Kidney epithelial cell (primary cell): ENCODE measurements at regions not wholly inside any gene's neighbourhood (a gene's known extent, or its start where the extent isn't known, plus 50 kb on each side); places are given as distances from the start of the nearest gene placed in this dataset.

Experiments
- DNase-seq: peaks from one replicate; pipeline ENCODE4 v3.0.0-alpha.2; 2010; ENCODE audit warnings: low read depth
- H3K27me3 ChIP-seq: 2 replicates; pipeline ENCODE4 v1.6.0; 2011; ENCODE audit warnings: low read length; ENCODE audit not compliant: control insufficient read depth, insufficient read depth
- H3K36me3 ChIP-seq: 2 replicates; pipeline ENCODE4 v1.5.1; 2011; ENCODE audit warnings: low read length; ENCODE audit not compliant: control insufficient read depth, insufficient read depth
- H3K4me3 ChIP-seq: 2 replicates; pipeline ENCODE4 v1.5.1; 2011; ENCODE audit warnings: low read depth, mild to moderate bottlenecking, control low read depth, low read length
- CTCF ChIP-seq: IDR thresholded peaks from 2 replicates; pipeline ENCODE4 v1.5.1; 2011; ENCODE audit warnings: mild to moderate bottlenecking, moderate library complexity, low read length, control low read depth, inconsistent platforms; ENCODE audit not compliant: insufficient read depth, poor library complexity, severe bottlenecking

- no peak for DNase-seq
- no peak overlapping the region for H3K4me3 ChIP-seq
- H3K36me3 ChIP-seq = no peaks in the 10 kb centered on the region
- H3K27me3 ChIP-seq = no peaks in the 10 kb centered on the region
- no peak for TF ChIP-seq CTCF
These were observed 152.2 kb upstream of the E2F8 start for GRCh38 chr11:19392847-19393518.

GRCh38 chr11:19392321-19392720, 151.6 kb upstream of the E2F8 start:
- no peak for TF ChIP-seq CTCF
- no peaks in the 10 kb centered on the region for H3K36me3 ChIP-seq
- H3K4me3 ChIP-seq = no peak overlapping the region
- H3K27me3 ChIP-seq = no peaks in the 10 kb centered on the region
- no peak for DNase-seq

GRCh38 chr11:19391652-19392051, 150.9 kb upstream of the E2F8 start:
- H3K36me3 ChIP-seq = no peaks in the 10 kb centered on the region
- TF ChIP-seq CTCF = no peak

GRCh38 chr11:19391026-19391425, 150.3 kb upstream of the E2F8 start:
- H3K27me3 ChIP-seq = no peaks in the 10 kb centered on the region
- DNase-seq = no peak
- H3K4me3 ChIP-seq = no peak overlapping the region
- TF ChIP-seq CTCF = no peak
- H3K36me3 ChIP-seq = no peaks in the 10 kb centered on the region

More at GRCh38 chr11:19391652-19392051, 150.9 kb upstream of the E2F8 start:
- no peaks in the 10 kb centered on the region for H3K27me3 ChIP-seq
- H3K4me3 ChIP-seq = no peak overlapping the region
- DNase-seq = no peak

GRCh38 chr11:19389787-19390303, 149.1 kb upstream of the E2F8 start:
- H3K27me3 ChIP-seq = no peaks in the 10 kb centered on the region
- no peak for TF ChIP-seq CTCF
- no peaks in the 10 kb centered on the region for H3K36me3 ChIP-seq
- no peak overlapping the region for H3K4me3 ChIP-seq
- DNase-seq = no peak

GRCh38 chr11:19382131-19382611, 141.4 kb upstream of the E2F8 start:
- no peak for TF ChIP-seq CTCF
- no peak for DNase-seq
- Histone ChIP-seq H3K27me3 (no peaks in the 10 kb centered on the region), H3K4me3 (no peak overlapping the region), H3K36me3 (no peaks in the 10 kb centered on the region)
